HL-60/S4 treated with phorbol 12-myristate 13-acetate at 8.2 ng/mL for 4 days and 3 days (cell line): ENCODE measurements at regions not wholly inside any gene's neighbourhood (a gene's known extent, or its start where the extent isn't known, plus 50 kb on each side); places are given as distances from the start of the nearest gene placed in this dataset.
"Not testable (repeated sequence)": the region's sequence is repeated elsewhere in the genome, so short reads cannot be mapped to it uniquely, and the experiment has no call there.

Source experiments
- in situ Hi-C: fragments of 300-500 bp; cut with MboI; formaldehyde crosslinking; loops from 2 replicates; pipeline ENCODE4 v1.15.0; 2022; ENCODE audit warnings: low sequenced_read_pairs

GRCh38 chr1:194071205-194071604, 884.8 kb upstream of the B3GALT2 start:
- in situ Hi-C loops: no loop called here

GRCh38 chr1:194069831-194070218, 883.4 kb upstream of the B3GALT2 start:
- in situ Hi-C loops: no loop called here

GRCh38 chr1:194069168-194069830, 882.9 kb upstream of the B3GALT2 start:
- in situ Hi-C loops: no loop called here

GRCh38 chr1:194068446-194069167, 882.2 kb upstream of the B3GALT2 start:
- in situ Hi-C loops: no loop called here

GRCh38 chr1:194067772-194068171, 881.4 kb upstream of the B3GALT2 start:
- in situ Hi-C loops: no loop called here

GRCh38 chr1:194062962-194063361, 876.5 kb upstream of the B3GALT2 start:
- in situ Hi-C loops: no loop called here

GRCh38 chr1:194062526-194062925, 876.1 kb upstream of the B3GALT2 start:
- in situ Hi-C loops: no loop called here

- in situ Hi-C loops: no loop called here
These were observed 874.1 kb upstream of the B3GALT2 start for GRCh38 chr1:194060481-194060880.

- in situ Hi-C loops: not testable (repeated sequence)
These were observed 871.9 kb upstream of the B3GALT2 start for GRCh38 chr1:194058268-194058667.

GRCh38 chr1:194056169-194056568, 869.8 kb upstream of the B3GALT2 start:
- in situ Hi-C loops: no loop called here

- in situ Hi-C loops: no loop called here
These were observed 869.1 kb upstream of the B3GALT2 start for GRCh38 chr1:194055536-194055935.

- in situ Hi-C loops: no loop called here
These were observed 866.3 kb upstream of the B3GALT2 start for GRCh38 chr1:194052514-194053338.

- in situ Hi-C loops: no loop called here
These were observed 861.5 kb upstream of the B3GALT2 start for GRCh38 chr1:194047921-194048320.

GRCh38 chr1:194047206-194047605, 860.8 kb upstream of the B3GALT2 start:
- in situ Hi-C loops: no loop called here

- in situ Hi-C loops: no loop called here
These were observed 859.0 kb upstream of the B3GALT2 start for GRCh38 chr1:194045416-194045815.

- in situ Hi-C loops: no loop called here
These were observed 858.5 kb upstream of the B3GALT2 start for GRCh38 chr1:194044892-194045291.

- in situ Hi-C loops: no loop called here
These were observed 857.8 kb upstream of the B3GALT2 start for GRCh38 chr1:194043984-194044755.

- in situ Hi-C loops: no loop called here
These were observed 856.3 kb upstream of the B3GALT2 start for GRCh38 chr1:194042736-194043135.

GRCh38 chr1:194040496-194040895, 854.1 kb upstream of the B3GALT2 start:
- in situ Hi-C loops: no loop called here

- in situ Hi-C loops: no loop called here
These were observed 853.2 kb upstream of the B3GALT2 start for GRCh38 chr1:194039578-194039977.

GRCh38 chr1:194033646-194034045, 847.2 kb upstream of the B3GALT2 start:
- in situ Hi-C loops: no loop called here
